CD14-positive monocyte (primary cell): ENCODE measurements at regions not wholly inside any gene's neighbourhood (a gene's known extent, or its start where the extent isn't known, plus 50 kb on each side); places are given as distances from the start of the nearest gene placed in this dataset.

ENCODE experiments used
- DNase-seq, 3 donors: peaks; one replicate each; pipeline ENCODE4 v3.0.0-alpha.2; 2011 to 2022
- H2AFZ ChIP-seq: 2 replicates; pipeline ENCODE4 v1.6.0; 2012; ENCODE audit warnings: mild to moderate bottlenecking, low read depth, low read length, inconsistent platforms; ENCODE audit not compliant: insufficient read depth, poor library complexity, severe bottlenecking
- H3K27ac ChIP-seq, 2 donors: 1 replicate in 1 of 2; 2 replicates in 1 of 2; pipeline ENCODE4 v1.5.1; 2012 to 2013; ENCODE audit warnings: low read length in 2 of 2, control low read depth in 1 of 2, inconsistent platforms in 1 of 2, low read depth in 1 of 2, mild to moderate bottlenecking in 1 of 2
- H3K27me3 ChIP-seq, 2 donors: one replicate each; pipeline versions ENCODE4 v1.6.0 to v1.6.1; 2011 to 2013; ENCODE audit warnings: low read length in 2 of 2; ENCODE audit not compliant: control insufficient read depth in 2 of 2, insufficient read depth in 2 of 2
- H3K36me3 ChIP-seq, 2 donors: replicated peaks in 1 of 2; 1 replicate in 1 of 2; 2 replicates in 1 of 2; pipeline versions ENCODE4 v1.5.1 to v1.6.1; 2012 to 2013; ENCODE audit warnings: low read length in 2 of 2, control low read depth in 1 of 2, inconsistent platforms in 1 of 2, mild to moderate bottlenecking in 1 of 2; ENCODE audit not compliant: insufficient read depth in 2 of 2, control insufficient read depth in 1 of 2
- H3K4me1 ChIP-seq, 2 donors: 1 replicate in 1 of 2; 2 replicates in 1 of 2; pipeline versions ENCODE4 v1.5.1 to v1.6.1; 2012 to 2013; ENCODE audit warnings: low read length in 2 of 2, control low read depth in 1 of 2, inconsistent platforms in 1 of 2, mild to moderate bottlenecking in 1 of 2, moderate library complexity in 1 of 2; ENCODE audit not compliant: insufficient read depth in 2 of 2, control insufficient read depth in 1 of 2
- H3K4me2 ChIP-seq: replicated peaks from 2 replicates; pipeline ENCODE3; 2012; ENCODE audit warnings: low read length, moderate library complexity, mild to moderate bottlenecking; ENCODE audit not compliant: poor library complexity, severe bottlenecking; ENCODE audit errors: extremely low read depth
- H3K4me3 ChIP-seq, 3 experiments: fragments of 200-600 bp in 1 of 3; sonication (generic) in 1 of 3; replicated peaks in 1 of 3; 1 replicate in 2 of 3; 2 replicates in 1 of 3; pipeline ENCODE4 v1.5.1; 2011 to 2013; ENCODE audit warnings: low read length in 3 of 3, mild to moderate bottlenecking in 3 of 3, control low read depth in 2 of 3, low read depth in 2 of 3, inconsistent platforms in 1 of 3, moderate library complexity in 1 of 3
- H3K79me2 ChIP-seq: 2 replicates; pipeline ENCODE4 v1.6.0; 2012; ENCODE audit warnings: mild to moderate bottlenecking, control low read depth, inconsistent platforms, low read length, moderate library complexity; ENCODE audit not compliant: insufficient read depth
- H3K9ac ChIP-seq: 2 replicates; pipeline ENCODE4 v1.6.0; 2017; ENCODE audit warnings: low read length, mild to moderate bottlenecking; ENCODE audit not compliant: insufficient read depth, poor library complexity, severe bottlenecking
- H3K9me3 ChIP-seq, 2 donors: replicated peaks in 1 of 2; 1 replicate in 1 of 2; 2 replicates in 1 of 2; pipeline versions ENCODE4 v1.5.1 to v1.6.1; 2012 to 2013; ENCODE audit warnings: low read length in 2 of 2, control low read depth in 1 of 2; ENCODE audit not compliant: control insufficient read depth in 1 of 2, insufficient read depth in 1 of 2
- H4K20me1 ChIP-seq: 2 replicates; pipeline ENCODE4 v1.6.0; 2012; ENCODE audit warnings: mild to moderate bottlenecking, low read length, control low read depth, moderate library complexity; ENCODE audit not compliant: insufficient read depth
- H3K27ac Mint-ChIP-seq, 7 donors: one replicate each; pipeline ENCODE4 v1.8.0; 2020; ENCODE audit warnings: mild to moderate bottlenecking in 7 of 7, mixed read lengths in 7 of 7, moderate library complexity in 6 of 7, inconsistent platforms in 2 of 7
- H3K27me3 Mint-ChIP-seq, 3 donors: one replicate each; pipeline ENCODE4 v1.8.0; 2021 to 2022; ENCODE audit warnings: low read depth in 3 of 3, mild to moderate bottlenecking in 3 of 3, mixed read lengths in 3 of 3, moderate library complexity in 3 of 3, inconsistent platforms in 1 of 3
- H3K36me3 Mint-ChIP-seq, 2 donors: one replicate each; pipeline ENCODE4 v1.8.0; 2020; ENCODE audit warnings: mixed read lengths in 2 of 2, inconsistent platforms in 1 of 2, mild to moderate bottlenecking in 1 of 2
- H3K4me1 Mint-ChIP-seq: one replicate; pipeline ENCODE4 v1.8.0; 2020; ENCODE audit warnings: mild to moderate bottlenecking, mixed read lengths
- H3K4me3 Mint-ChIP-seq, 2 donors: one replicate each; pipeline ENCODE4 v1.8.0; 2020; ENCODE audit warnings: mild to moderate bottlenecking in 2 of 2, mixed read lengths in 2 of 2, moderate library complexity in 1 of 2
- H3K9me3 Mint-ChIP-seq, 7 donors: one replicate each; pipeline ENCODE4 v1.8.0; 2020 to 2022; ENCODE audit warnings: mixed read lengths in 7 of 7, mild to moderate bottlenecking in 6 of 7, moderate library complexity in 6 of 7, inconsistent platforms in 2 of 7
- WGBS: methylation state at CpG from one replicate; pipeline ENCODE4 v1.1.5; 2013; ENCODE audit warnings: missing lambda C conversion rate; ENCODE audit not compliant: insufficient coverage; 5-methylcytosine and 5-hydroxymethylcytosine counted together
- intact Hi-C, 2 donors: fragments of 100-400 bp; cut with micrococcal nuclease; formaldehyde crosslinking; loops; one replicate each; pipeline versions ENCODE4 v1.15.0 to v1.15.1; 2023
- TF ChIP-seq, protein P1 (sequence below): fragments of 200-600 bp; IDR thresholded peaks from one replicate; pipeline ENCODE4 v1.8.0; 2022; ENCODE audit warnings: antibody characterized with exemption, mild to moderate bottlenecking

DNA sequence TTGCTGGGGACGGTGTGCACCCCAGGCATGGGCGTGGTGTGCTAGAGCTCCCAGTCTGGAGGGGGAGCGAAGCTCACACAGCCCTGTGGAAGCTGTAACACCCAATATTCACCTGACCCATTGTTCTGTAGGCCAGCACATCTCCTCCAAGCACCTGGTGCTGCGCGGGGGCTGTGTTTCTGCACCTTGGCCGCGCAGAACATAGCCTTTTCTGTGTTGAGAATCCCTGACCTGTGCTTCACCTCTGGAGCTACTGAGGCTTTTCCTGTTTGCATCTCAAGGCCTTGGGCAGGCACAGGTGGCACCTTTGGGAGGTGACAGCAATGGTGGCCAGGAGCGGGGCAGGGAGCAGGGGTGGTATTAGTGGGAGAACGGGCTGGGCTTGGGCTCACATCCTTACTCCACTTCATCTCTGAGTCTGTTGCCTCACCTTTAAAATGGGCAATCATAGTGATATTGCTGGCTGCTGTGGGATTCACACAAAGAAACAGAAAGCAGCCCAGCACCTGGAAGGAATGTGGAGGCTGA, 343.9 kb upstream of the AJAP1 start:
- DNase-seq, result no peak
- peaks cover 40 to 65% of the 10 kb centered on the region in 2 donors for H3K9me3 ChIP-seq
- no peak overlapping the region for H3K4me3 ChIP-seq
- H3K36me3 ChIP-seq, result no peaks in the 10 kb centered on the region
- no peaks in the 10 kb centered on the region for H4K20me1 ChIP-seq
- no peak overlapping the region for H3K27ac ChIP-seq
- Mint-ChIP-seq H3K27me3 (peaks cover 0 to 1% (median 0%) of the 10 kb centered on the region in 3 donors), H3K9me3 (peaks cover 21 to 46% (median 29%) of the 10 kb centered on the region in 7 donors), H3K4me1 (no peaks in the 10 kb centered on the region), H3K27ac (no peak overlapping the region), H3K36me3 (no peaks in the 10 kb centered on the region), H3K4me3 (no peak overlapping the region)
- WGBS, result 93% methylated on average over 7 of the region's 9 CpGs
- no peaks in the 10 kb centered on the region for H3K79me2 ChIP-seq
- TF ChIP-seq, protein P1, sequence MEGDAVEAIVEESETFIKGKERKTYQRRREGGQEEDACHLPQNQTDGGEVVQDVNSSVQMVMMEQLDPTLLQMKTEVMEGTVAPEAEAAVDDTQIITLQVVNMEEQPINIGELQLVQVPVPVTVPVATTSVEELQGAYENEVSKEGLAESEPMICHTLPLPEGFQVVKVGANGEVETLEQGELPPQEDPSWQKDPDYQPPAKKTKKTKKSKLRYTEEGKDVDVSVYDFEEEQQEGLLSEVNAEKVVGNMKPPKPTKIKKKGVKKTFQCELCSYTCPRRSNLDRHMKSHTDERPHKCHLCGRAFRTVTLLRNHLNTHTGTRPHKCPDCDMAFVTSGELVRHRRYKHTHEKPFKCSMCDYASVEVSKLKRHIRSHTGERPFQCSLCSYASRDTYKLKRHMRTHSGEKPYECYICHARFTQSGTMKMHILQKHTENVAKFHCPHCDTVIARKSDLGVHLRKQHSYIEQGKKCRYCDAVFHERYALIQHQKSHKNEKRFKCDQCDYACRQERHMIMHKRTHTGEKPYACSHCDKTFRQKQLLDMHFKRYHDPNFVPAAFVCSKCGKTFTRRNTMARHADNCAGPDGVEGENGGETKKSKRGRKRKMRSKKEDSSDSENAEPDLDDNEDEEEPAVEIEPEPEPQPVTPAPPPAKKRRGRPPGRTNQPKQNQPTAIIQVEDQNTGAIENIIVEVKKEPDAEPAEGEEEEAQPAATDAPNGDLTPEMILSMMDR, result no peak
- H3K4me1 ChIP-seq, result no peaks in the 10 kb centered on the region
- no peak overlapping the region for H2AFZ ChIP-seq
- intact Hi-C loops, result no loop called here
- no peaks in the 10 kb centered on the region for H3K27me3 ChIP-seq
- H3K4me2 ChIP-seq, result no peak overlapping the region
- H3K9ac ChIP-seq, result no peak overlapping the region

DNA sequence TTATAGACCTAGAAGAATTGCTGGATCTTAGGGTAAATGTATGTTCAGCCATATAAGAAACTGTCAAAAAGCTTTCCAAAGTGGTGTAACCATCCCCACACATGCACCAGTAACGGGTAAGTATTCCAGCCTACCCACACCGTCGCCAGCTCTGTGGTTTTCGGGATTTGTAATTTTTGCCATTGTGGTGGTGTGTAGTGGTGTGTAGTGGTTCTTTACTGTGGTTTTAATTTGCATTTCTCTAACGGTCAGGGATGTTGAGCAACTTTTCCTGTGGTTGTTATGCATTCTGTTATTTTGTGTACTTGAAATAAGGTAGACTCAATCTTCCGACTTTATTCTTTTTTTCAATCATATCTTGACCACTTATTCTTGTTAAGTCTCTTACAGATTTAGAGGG, 342.4 kb upstream of the AJAP1 start:
- no peak for DNase-seq
- Mint-ChIP-seq H3K27me3 (peaks cover 0 to 3% (median 0%) of the 10 kb centered on the region in 3 donors), H3K4me1 (no peaks in the 10 kb centered on the region), H3K9me3 (peaks cover 22 to 46% (median 32%) of the 10 kb centered on the region in 7 donors), H3K4me3 (no peak overlapping the region), H3K36me3 (no peaks in the 10 kb centered on the region), H3K27ac (no peak overlapping the region)
- Histone ChIP-seq H3K36me3 (no peaks in the 10 kb centered on the region), H2AFZ (no peak overlapping the region), H3K4me1 (no peaks in the 10 kb centered on the region), H3K4me3 (no peak overlapping the region), H3K79me2 (no peaks in the 10 kb centered on the region), H3K9ac (no peak overlapping the region), H3K27ac (no peak overlapping the region), H4K20me1 (no peaks in the 10 kb centered on the region), H3K27me3 (no peaks in the 10 kb centered on the region), H3K9me3 (peaks cover 40 to 58% of the 10 kb centered on the region in 2 donors), H3K4me2 (no peak overlapping the region)
- intact Hi-C loops, result no loop called here
- no CpG with 5 or more reads among the region's 6 CpGs for WGBS
- TF ChIP-seq, protein P1, result no peak
